Neural progenitor cell (in vitro differentiated cells): ENCODE measurements at regions not wholly inside any gene's neighbourhood (a gene's known extent, or its start where the extent isn't known, plus 50 kb on each side); places are given as distances from the start of the nearest gene placed in this dataset.

Experiments used
- EZH2 ChIP-seq: fragments of 200-600 bp; sonication (generic); IDR thresholded peaks from 2 replicates; pipeline ENCODE4 v1.6.1; 2017; ENCODE audit warnings: antibody characterized with exemption, mild to moderate bottlenecking, moderate library complexity
- TF ChIP-seq, protein P1 (sequence below): fragments of 200-600 bp; sonication (generic); IDR thresholded peaks from 2 replicates; pipeline ENCODE4 v1.5.1; 2017; ENCODE audit warnings: antibody characterized with exemption, mild to moderate bottlenecking

DNA sequence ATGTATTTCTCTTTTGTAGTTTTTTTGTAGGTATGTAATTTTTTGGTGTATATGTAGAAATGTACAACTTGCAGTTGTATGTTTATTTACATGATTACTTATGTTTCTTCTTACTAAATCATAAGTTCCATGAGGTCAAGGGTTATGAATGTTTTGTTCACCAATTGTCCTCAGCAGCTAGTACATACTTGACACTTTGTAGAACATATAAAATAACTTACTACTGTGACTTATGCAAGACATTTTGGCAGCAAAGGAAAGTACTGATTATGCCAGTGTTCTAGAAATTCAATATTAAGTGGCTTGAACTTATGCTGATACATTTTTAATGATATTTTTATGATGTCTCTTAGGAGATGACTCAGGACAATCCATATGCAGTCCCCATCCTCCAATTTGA is 209.6 kb downstream of the DKK1 start:
- TF ChIP-seq, protein P1, sequence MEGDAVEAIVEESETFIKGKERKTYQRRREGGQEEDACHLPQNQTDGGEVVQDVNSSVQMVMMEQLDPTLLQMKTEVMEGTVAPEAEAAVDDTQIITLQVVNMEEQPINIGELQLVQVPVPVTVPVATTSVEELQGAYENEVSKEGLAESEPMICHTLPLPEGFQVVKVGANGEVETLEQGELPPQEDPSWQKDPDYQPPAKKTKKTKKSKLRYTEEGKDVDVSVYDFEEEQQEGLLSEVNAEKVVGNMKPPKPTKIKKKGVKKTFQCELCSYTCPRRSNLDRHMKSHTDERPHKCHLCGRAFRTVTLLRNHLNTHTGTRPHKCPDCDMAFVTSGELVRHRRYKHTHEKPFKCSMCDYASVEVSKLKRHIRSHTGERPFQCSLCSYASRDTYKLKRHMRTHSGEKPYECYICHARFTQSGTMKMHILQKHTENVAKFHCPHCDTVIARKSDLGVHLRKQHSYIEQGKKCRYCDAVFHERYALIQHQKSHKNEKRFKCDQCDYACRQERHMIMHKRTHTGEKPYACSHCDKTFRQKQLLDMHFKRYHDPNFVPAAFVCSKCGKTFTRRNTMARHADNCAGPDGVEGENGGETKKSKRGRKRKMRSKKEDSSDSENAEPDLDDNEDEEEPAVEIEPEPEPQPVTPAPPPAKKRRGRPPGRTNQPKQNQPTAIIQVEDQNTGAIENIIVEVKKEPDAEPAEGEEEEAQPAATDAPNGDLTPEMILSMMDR, result no peak
- TF ChIP-seq EZH2, result no peak
